C4-2B (cell line): ENCODE measurements at regions not wholly inside any gene's neighbourhood (a gene's known extent, or its start where the extent isn't known, plus 50 kb on each side); places are given as distances from the start of the nearest gene placed in this dataset.

Experiments
- CTCF ChIP-seq: fragments of 450-650 bp; conservative IDR thresholded peaks from 2 replicates; pipeline ENCODE4 v1.5.1; 2017; ENCODE audit warnings: mild to moderate bottlenecking
- ZFX ChIP-seq: fragments of 450-650 bp; IDR thresholded peaks from 2 replicates; pipeline ENCODE4 v1.6.1; 2017

GRCh38 chr13:70890289-70890688 is 782.0 kb upstream of the KLHL1 start:
- no peak for TF ChIP-seq CTCF
- no peak for TF ChIP-seq ZFX
